Osteocyte (in vitro differentiated cells): ENCODE measurements at regions not wholly inside any gene's neighbourhood (a gene's known extent, or its start where the extent isn't known, plus 50 kb on each side); places are given as distances from the start of the nearest gene placed in this dataset.

Source experiments
- DNase-seq: peaks from one replicate; pipeline ENCODE4 v3.0.0; 2021; ENCODE audit warnings: mixed read lengths; ENCODE audit not compliant: unreplicated experiment; ENCODE audit errors: extremely low spot score
- H3K27ac Mint-ChIP-seq: one replicate; pipeline ENCODE4 v1.8.0; 2021; ENCODE audit warnings: mild to moderate bottlenecking, mixed read lengths; ENCODE audit not compliant: unreplicated experiment
- H3K27me3 Mint-ChIP-seq: one replicate; pipeline ENCODE4 v1.8.0; 2021; ENCODE audit warnings: mixed read lengths; ENCODE audit not compliant: unreplicated experiment
- H3K36me3 Mint-ChIP-seq: one replicate; pipeline ENCODE4 v1.8.0; 2021; ENCODE audit warnings: mixed read lengths; ENCODE audit not compliant: unreplicated experiment
- H3K4me1 Mint-ChIP-seq: one replicate; pipeline ENCODE4 v1.8.0; 2021; ENCODE audit warnings: mixed read lengths; ENCODE audit not compliant: unreplicated experiment
- H3K4me3 Mint-ChIP-seq: one replicate; pipeline ENCODE4 v1.8.0; 2021; ENCODE audit warnings: mild to moderate bottlenecking, moderate library complexity, mixed read lengths; ENCODE audit not compliant: unreplicated experiment
- H3K9me3 Mint-ChIP-seq: one replicate; pipeline ENCODE4 v1.8.0; 2021; ENCODE audit warnings: mixed read lengths; ENCODE audit not compliant: unreplicated experiment
- CTCF ChIP-seq: fragments of 200-600 bp; sonication (generic); IDR thresholded peaks from 2 replicates; pipeline ENCODE4 v1.5.0; 2021; ENCODE audit warnings: antibody characterized with exemption, mild to moderate bottlenecking, moderate library complexity

GRCh38 chr22:48982321-48982905, 845.3 kb downstream of the BRD1 start:
- H3K36me3 Mint-ChIP-seq: no peaks in the 10 kb centered on the region
- no peak overlapping the region for H3K27ac Mint-ChIP-seq
- H3K9me3 Mint-ChIP-seq: no peaks in the 10 kb centered on the region
- no peaks in the 10 kb centered on the region for H3K4me1 Mint-ChIP-seq
- no peak for TF ChIP-seq CTCF
- H3K27me3 Mint-ChIP-seq: peaks cover 8% of the 10 kb centered on the region
- no peak overlapping the region for H3K4me3 Mint-ChIP-seq
- peak; percentile 80 for DNase-seq

DNA sequence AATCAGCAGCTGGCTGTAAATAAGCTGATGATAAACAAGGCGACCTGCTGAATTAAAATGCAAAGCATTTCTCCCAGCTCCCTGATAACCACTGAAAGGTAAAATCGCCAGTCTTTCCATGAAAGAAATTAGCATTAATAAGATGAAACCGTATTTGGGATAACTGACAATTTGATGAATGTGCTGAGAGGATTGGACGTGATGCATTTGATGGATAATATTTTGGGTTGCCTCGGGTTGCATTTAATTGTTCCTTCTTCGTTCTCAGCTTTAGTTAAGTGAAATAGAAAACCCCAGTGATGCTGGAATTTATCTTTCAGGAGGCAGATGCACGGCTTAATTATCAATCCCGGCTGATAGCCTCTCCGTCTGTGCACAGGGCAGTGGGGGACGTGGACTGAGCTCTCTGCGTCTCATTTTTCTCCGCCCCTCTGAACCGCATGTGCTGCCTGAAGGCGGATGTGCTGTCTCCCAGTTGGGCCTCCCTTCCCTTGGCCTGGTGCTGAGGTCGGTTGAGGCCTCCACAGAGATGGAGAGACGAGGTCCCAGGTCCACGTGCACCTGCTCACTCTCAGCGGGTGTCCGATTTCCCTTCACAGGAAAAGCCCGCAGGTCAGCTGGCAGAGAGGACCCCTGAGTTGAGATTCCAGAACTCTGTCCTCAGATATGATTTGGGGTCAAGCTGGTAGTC, 846.2 kb downstream of the BRD1 start:
- Mint-ChIP-seq H3K4me3 (no peak overlapping the region), H3K9me3 (no peaks in the 10 kb centered on the region), H3K27ac (no peak overlapping the region), H3K36me3 (no peaks in the 10 kb centered on the region), H3K27me3 (peaks cover 8% of the 10 kb centered on the region), H3K4me1 (no peaks in the 10 kb centered on the region)
- DNase-seq: no peak
- TF ChIP-seq CTCF: no peak

DNA sequence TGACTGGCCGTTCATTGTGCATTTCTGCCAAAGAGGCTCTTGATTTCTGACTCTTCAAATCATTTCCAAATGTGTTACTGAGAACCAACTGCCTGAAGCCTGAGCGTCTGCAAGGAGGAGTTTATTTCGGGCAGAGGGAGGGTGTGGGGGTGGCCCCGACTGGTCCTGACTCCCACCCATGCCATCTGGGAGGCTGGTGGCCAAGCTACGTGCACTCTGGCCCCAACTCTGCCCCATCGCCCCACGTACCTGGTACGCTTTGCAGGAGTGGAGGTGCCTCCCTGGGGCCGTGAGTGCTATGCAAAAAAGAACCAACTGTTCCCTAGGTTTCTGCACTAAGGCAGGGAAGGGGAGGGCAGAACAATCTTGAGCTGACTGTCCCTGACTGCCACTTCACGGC, 846.8 kb downstream of the BRD1 start:
- Mint-ChIP-seq H3K9me3 (no peaks in the 10 kb centered on the region), H3K4me3 (no peak overlapping the region)

GRCh38 chr22:48980409-48980808, 847.3 kb downstream of the BRD1 start:
- no peak for TF ChIP-seq CTCF
- Mint-ChIP-seq H3K4me1 (no peaks in the 10 kb centered on the region), H3K27ac (no peak overlapping the region), H3K4me3 (no peak overlapping the region), H3K27me3 (peaks cover 8% of the 10 kb centered on the region), H3K36me3 (no peaks in the 10 kb centered on the region), H3K9me3 (no peaks in the 10 kb centered on the region)
- DNase-seq: no peak

More for the DNA sequence above, 846.8 kb downstream of the BRD1 start:
- H3K27ac Mint-ChIP-seq: no peak overlapping the region
- H3K36me3 Mint-ChIP-seq: no peaks in the 10 kb centered on the region
- peaks cover 8% of the 10 kb centered on the region for H3K27me3 Mint-ChIP-seq
- H3K4me1 Mint-ChIP-seq: no peaks in the 10 kb centered on the region
- DNase-seq: peak; percentile 71
- no peak for TF ChIP-seq CTCF

GRCh38 chr22:48979482-48979881, 848.2 kb downstream of the BRD1 start:
- no peak for TF ChIP-seq CTCF
- H3K36me3 Mint-ChIP-seq: no peaks in the 10 kb centered on the region
- H3K27ac Mint-ChIP-seq: no peak overlapping the region
- H3K4me3 Mint-ChIP-seq: no peak overlapping the region
- DNase-seq: no peak
- H3K27me3 Mint-ChIP-seq: peaks cover 8% of the 10 kb centered on the region
- H3K4me1 Mint-ChIP-seq: no peaks in the 10 kb centered on the region
- H3K9me3 Mint-ChIP-seq: no peaks in the 10 kb centered on the region
